HEK293 (cell line): ENCODE measurements at regions not wholly inside any gene's neighbourhood (a gene's known extent, or its start where the extent isn't known, plus 50 kb on each side); places are given as distances from the start of the nearest gene placed in this dataset.

Experiments used
- ATF2 ChIP-seq: fragments of 450-650 bp; formaldehyde crosslinking; IDR thresholded peaks from 2 replicates; pipeline ENCODE4 v1.5.1; 2016; ENCODE audit warnings: missing biosample characterization, missing genetic modification characterization, low read depth
- CTCF ChIP-seq: fragments of 450-650 bp; formaldehyde crosslinking; IDR thresholded peaks from 2 replicates; pipeline ENCODE4 v1.5.1; 2016; ENCODE audit warnings: missing biosample characterization, missing genetic modification characterization
- MYNN ChIP-seq: fragments of 450-650 bp; formaldehyde crosslinking; IDR thresholded peaks from 2 replicates; pipeline ENCODE4 v1.5.1; 2016; ENCODE audit warnings: missing biosample characterization, missing genetic modification characterization, borderline replicate concordance
- TCF7L2 ChIP-seq: IDR thresholded peaks from 2 replicates; pipeline ENCODE4 v1.6.1; 2011; ENCODE audit warnings: low read depth, mild to moderate bottlenecking, inconsistent platforms, low read length, moderate library complexity, borderline replicate concordance
- YY1 ChIP-seq: fragments of 450-650 bp; formaldehyde crosslinking; IDR thresholded peaks from 2 replicates; pipeline ENCODE4 v1.5.1; 2018; ENCODE audit warnings: missing biosample characterization, missing genetic modification characterization
- ZBTB11 ChIP-seq: fragments of 450-650 bp; formaldehyde crosslinking; conservative IDR thresholded peaks from 2 replicates; pipeline ENCODE4 v1.5.1; 2016; ENCODE audit warnings: low read depth, missing biosample characterization, missing genetic modification characterization
- ZFP41 ChIP-seq: fragments of 450-650 bp; formaldehyde crosslinking; IDR thresholded peaks from 2 replicates; pipeline ENCODE4 v1.5.1; 2016; ENCODE audit warnings: missing biosample characterization, missing genetic modification characterization, borderline replicate concordance
- ZNF146 ChIP-seq: fragments of 450-650 bp; formaldehyde crosslinking; IDR thresholded peaks from 2 replicates; pipeline ENCODE4 v1.5.1; 2016; ENCODE audit warnings: missing biosample characterization, missing genetic modification characterization
- ZNF155 ChIP-seq: fragments of 450-650 bp; formaldehyde crosslinking; IDR thresholded peaks from 2 replicates; pipeline ENCODE4 v1.5.1; 2016; ENCODE audit warnings: missing biosample characterization, missing genetic modification characterization
- ZNF311 ChIP-seq: fragments of 450-650 bp; formaldehyde crosslinking; IDR thresholded peaks from 2 replicates; pipeline ENCODE4 v1.5.1; 2017; ENCODE audit warnings: missing biosample characterization, missing genetic modification characterization, borderline replicate concordance
- ZNF76 ChIP-seq: fragments of 450-650 bp; formaldehyde crosslinking; IDR thresholded peaks from 2 replicates; pipeline ENCODE4; 2016; ENCODE audit warnings: low read depth, missing biosample characterization, missing genetic modification characterization, borderline replicate concordance
- TF ChIP-seq, protein P1 (sequence below): sonication (generic); formaldehyde crosslinking; IDR thresholded peaks from 2 replicates; pipeline ENCODE4 v1.8.1; 2022; ENCODE audit warnings: mild to moderate bottlenecking, moderate library complexity, missing genetic modification reagents
- TF ChIP-seq, protein P2 (sequence below): fragments of 450-650 bp; formaldehyde crosslinking; IDR thresholded peaks from 2 replicates; pipeline ENCODE4 v1.5.1; 2016; ENCODE audit warnings: missing biosample characterization, missing genetic modification characterization

- TF ChIP-seq CTCF (tag by site-specific recombination) (no peak), ZNF146 (tag by site-specific recombination) (no peak), ZNF76 (tag by site-specific recombination) (no peak), ATF2 (tag by site-specific recombination) (no peak), YY1 (no peak), ZNF311 (no peak), ZBTB11 (tag by site-specific recombination) (no peak), ZFP41 (tag by site-specific recombination) (no peak), MYNN (tag by site-specific recombination) (no peak), TCF7L2 (no peak), ZNF155 (no peak)
- TF ChIP-seq, protein P1, sequence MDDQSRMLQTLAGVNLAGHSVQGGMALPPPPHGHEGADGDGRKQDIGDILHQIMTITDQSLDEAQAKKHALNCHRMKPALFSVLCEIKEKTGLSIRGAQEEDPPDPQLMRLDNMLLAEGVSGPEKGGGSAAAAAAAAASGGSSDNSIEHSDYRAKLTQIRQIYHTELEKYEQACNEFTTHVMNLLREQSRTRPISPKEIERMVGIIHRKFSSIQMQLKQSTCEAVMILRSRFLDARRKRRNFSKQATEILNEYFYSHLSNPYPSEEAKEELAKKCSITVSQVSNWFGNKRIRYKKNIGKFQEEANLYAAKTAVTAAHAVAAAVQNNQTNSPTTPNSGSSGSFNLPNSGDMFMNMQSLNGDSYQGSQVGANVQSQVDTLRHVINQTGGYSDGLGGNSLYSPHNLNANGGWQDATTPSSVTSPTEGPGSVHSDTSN (CRISPR knock-in tag), result no peak
- TF ChIP-seq, protein P2, sequence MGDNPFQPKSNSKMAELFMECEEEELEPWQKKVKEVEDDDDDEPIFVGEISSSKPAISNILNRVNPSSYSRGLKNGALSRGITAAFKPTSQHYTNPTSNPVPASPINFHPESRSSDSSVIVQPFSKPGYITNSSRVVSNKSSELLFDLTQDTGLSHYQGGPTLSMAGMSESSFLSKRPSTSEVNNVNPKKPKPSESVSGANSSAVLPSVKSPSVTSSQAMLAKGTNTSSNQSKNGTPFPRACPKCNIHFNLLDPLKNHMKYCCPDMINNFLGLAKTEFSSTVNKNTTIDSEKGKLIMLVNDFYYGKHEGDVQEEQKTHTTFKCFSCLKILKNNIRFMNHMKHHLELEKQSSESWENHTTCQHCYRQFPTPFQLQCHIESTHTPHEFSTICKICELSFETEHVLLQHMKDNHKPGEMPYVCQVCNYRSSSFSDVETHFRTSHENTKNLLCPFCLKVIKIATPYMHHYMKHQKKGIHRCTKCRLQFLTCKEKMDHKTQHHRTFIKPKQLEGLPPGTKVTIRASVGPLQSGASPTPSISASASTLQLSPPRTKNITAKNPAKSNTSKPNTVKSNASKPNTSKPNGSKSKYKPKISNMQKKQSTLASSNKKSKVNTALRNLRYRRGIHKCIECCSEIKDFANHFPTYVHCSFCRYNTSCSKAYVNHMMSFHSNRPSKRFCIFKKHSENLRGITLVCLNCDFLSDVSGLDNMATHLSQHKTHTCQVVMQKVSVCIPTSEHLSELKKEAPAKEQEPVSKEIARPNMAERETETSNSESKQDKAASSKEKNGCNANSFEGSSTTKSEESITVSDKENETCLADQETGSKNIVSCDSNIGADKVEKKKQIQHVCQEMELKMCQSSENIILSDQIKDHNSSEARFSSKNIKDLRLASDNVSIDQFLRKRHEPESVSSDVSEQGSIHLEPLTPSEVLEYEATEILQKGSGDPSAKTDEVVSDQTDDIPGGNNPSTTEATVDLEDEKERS, result no peak
These were observed 723.8 kb downstream of the MECOM start for GRCh38 chr3:168939651-168940238.
